Right lobe of liver (tissue), 6 donors: ENCODE measurements at regions not wholly inside any gene's neighbourhood (a gene's known extent, or its start where the extent isn't known, plus 50 kb on each side); places are given as distances from the start of the nearest gene placed in this dataset.
A peak's percentile ranks its signal among the peaks of the same experiment; 100 is the strongest.

Experiments
- ATAC-seq, 4 donors: fragments of 200-7000 bp; cut with Tn5 transposase; one replicate each; pipeline ENCODE4 v1.9.1; 2020; ENCODE audit warnings: mild to moderate bottlenecking in 4 of 4, moderate library complexity in 4 of 4
- DNase-seq, 3 donors: peaks; one replicate each; pipeline ENCODE4 v3.0.0-alpha.2; 2020
- H3K27ac ChIP-seq, 3 donors: fragments of 200-600 bp; one replicate each; pipeline ENCODE4 v1.8.0; 2022
- H3K27me3 ChIP-seq, 2 donors: fragments of 200-600 bp; one replicate each; pipeline ENCODE4 v1.8.0; 2022
- H3K36me3 ChIP-seq, 4 donors: fragments of 200-600 bp; sonication (generic) in 1 of 4; one replicate each; pipeline versions ENCODE4 v1.5.1 to v1.8.0; 2017 to 2022; ENCODE audit warnings: control low read depth in 1 of 4
- H3K4me1 ChIP-seq, 4 donors: fragments of 200-600 bp; sonication (generic) in 1 of 4; one replicate each; pipeline versions ENCODE4 v1.5.1 to v1.8.0; 2017 to 2022; ENCODE audit warnings: control low read depth in 1 of 4
- H3K4me3 ChIP-seq, 3 donors: fragments of 200-600 bp; one replicate each; pipeline ENCODE4 v1.8.0; 2022
- H3K9me3 ChIP-seq, 4 donors: fragments of 200-600 bp; sonication (generic) in 1 of 4; one replicate each; pipeline versions ENCODE4 v1.5.1 to v1.8.0; 2017 to 2022; ENCODE audit warnings: control low read depth in 1 of 4
- POLR2A ChIP-seq: fragments of 450-650 bp; IDR thresholded peaks from one replicate; pipeline ENCODE4 v1.6.1; 2017; ENCODE audit warnings: antibody characterized with exemption, mild to moderate bottlenecking
- WGBS: methylation state at CpG from one replicate; pipeline ENCODE4 v1.1.6; 2018; ENCODE audit warnings: low coverage, low lambda C conversion rate; ENCODE audit not compliant: insufficient coverage; ENCODE audit errors: missing lambda C conversion rate; 5-methylcytosine and 5-hydroxymethylcytosine counted together
- intact Hi-C, 2 donors: fragments of 100-400 bp; cut with DNase I; formaldehyde crosslinking; loops; one replicate each; pipeline versions ENCODE4 v1.11.2 to v1.14.1; 2022
- TF ChIP-seq, protein P1 (sequence below), 4 donors: fragments of 200-600 bp in 3 of 4; fragments of 450-650 bp in 1 of 4; IDR thresholded peaks; one replicate each; pipeline versions ENCODE4 v1.5.1 to v1.8.0; 2016 to 2022; ENCODE audit warnings: antibody characterized with exemption in 4 of 4, mild to moderate bottlenecking in 2 of 4
- donor health status: DM: no; HTN: yes; CAD: no.
- donor health status: DM: no; HTN: no; CAD: no.
- donor health status: DM: no; HTN: no; CAD: no.
- donor health status: DM: no; HTN: yes; CAD: no.
- donor health status: DM: no; HTN: yes; CAD: no.

DNA sequence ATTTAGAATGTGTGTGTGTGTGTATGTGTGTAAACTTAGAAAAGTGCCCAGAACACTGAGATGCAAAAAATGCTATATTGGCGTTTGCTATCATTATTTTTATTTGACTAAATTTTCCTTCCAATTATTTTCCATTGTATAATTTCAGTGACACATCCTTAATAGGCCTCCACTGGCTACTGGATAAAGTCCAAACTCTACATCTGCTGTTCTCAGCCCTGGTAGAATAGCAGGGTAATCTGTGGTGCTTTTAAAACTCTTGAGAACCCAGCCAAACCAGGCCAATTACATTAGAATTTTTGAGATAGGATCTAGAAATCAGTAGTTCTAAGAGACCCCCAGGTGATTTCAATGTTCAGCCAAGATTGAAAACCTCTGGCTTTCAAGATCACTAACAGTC, 66.4 kb downstream of the ZNF503 start:
- H3K27me3 ChIP-seq, result no peaks in the 10 kb centered on the region
- peaks cover 0 to 6% (median 0%) of the 10 kb centered on the region in 4 donors for H3K4me1 ChIP-seq
- intact Hi-C loops, result no loop called here
- no peaks in the 10 kb centered on the region for H3K36me3 ChIP-seq
- TF ChIP-seq, protein P1, sequence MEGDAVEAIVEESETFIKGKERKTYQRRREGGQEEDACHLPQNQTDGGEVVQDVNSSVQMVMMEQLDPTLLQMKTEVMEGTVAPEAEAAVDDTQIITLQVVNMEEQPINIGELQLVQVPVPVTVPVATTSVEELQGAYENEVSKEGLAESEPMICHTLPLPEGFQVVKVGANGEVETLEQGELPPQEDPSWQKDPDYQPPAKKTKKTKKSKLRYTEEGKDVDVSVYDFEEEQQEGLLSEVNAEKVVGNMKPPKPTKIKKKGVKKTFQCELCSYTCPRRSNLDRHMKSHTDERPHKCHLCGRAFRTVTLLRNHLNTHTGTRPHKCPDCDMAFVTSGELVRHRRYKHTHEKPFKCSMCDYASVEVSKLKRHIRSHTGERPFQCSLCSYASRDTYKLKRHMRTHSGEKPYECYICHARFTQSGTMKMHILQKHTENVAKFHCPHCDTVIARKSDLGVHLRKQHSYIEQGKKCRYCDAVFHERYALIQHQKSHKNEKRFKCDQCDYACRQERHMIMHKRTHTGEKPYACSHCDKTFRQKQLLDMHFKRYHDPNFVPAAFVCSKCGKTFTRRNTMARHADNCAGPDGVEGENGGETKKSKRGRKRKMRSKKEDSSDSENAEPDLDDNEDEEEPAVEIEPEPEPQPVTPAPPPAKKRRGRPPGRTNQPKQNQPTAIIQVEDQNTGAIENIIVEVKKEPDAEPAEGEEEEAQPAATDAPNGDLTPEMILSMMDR (IDR thresholded peaks at IDR 0.05), result no peak
- TF ChIP-seq POLR2A, result no peak
- no peak overlapping the region for H3K4me3 ChIP-seq
- WGBS, result 79% methylated on average over 1 of the region's 1 CpG
- no peak overlapping the region for H3K27ac ChIP-seq
- H3K9me3 ChIP-seq, result no peaks in the 10 kb centered on the region
- ATAC-seq (peak in 1 of 4 donors; percentile 14), DNase-seq (no peak)

DNA sequence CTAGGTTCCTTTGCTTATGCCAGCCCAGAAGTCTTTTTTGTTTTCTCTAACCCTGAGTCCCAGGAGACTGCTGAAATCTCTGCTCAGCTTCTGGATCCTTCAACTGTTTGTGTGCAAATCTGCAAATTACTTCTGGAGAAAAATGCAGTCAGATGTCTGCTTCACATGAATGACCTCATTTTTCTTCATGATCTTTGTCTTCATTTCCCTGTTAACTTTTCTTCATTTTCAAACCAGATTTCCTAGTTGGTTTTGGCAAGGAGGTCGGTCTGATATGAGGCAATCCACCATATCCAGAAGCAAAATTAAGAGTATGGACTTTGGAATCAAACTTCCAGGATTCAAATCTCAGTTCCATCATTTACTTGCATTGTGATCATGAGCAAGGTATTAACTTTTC, 66.8 kb downstream of the ZNF503 start:
- no peak for DNase-seq
- Histone ChIP-seq H3K27me3 (no peaks in the 10 kb centered on the region), H3K4me3 (no peak overlapping the region), H3K36me3 (no peaks in the 10 kb centered on the region), H3K4me1 (peaks cover 0 to 6% (median 0%) of the 10 kb centered on the region in 4 donors), H3K9me3 (no peaks in the 10 kb centered on the region), H3K27ac (no peak overlapping the region)
- no peak for TF ChIP-seq POLR2A
- TF ChIP-seq, protein P1 (IDR thresholded peaks at IDR 0.05), result no peak
- peak; percentile 44 to 60 (median 60) for ATAC-seq
- WGBS, result 11% methylated on average over 1 of the region's 1 CpG
- intact Hi-C loops, result no loop called here

DNA sequence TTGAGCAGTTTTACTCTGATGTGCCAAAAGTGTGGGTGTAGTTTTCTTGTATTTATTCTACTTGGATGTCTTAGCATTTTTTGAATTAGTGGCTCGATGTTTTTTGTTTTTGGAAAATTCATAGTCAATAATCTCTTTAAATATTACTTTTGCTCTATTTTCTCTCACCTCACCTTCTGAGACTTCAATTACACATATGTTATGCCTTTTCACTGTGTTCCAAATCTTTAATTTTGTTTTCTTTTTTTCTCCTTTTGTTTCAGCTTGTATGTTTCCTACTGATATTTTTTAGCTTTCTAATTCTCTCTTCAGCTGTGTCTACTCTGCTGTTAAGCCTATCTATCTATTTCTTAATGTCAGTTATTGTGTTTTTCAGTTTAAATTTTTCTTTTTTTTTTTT, 69.5 kb downstream of the ZNF503 start:
- H3K9me3 ChIP-seq, result no peaks in the 10 kb centered on the region
- peaks cover 0 to 6% (median 0%) of the 10 kb centered on the region in 4 donors for H3K4me1 ChIP-seq
- 95% methylated on average over 1 of the region's 1 CpG for WGBS
- no peak overlapping the region for H3K4me3 ChIP-seq
- H3K36me3 ChIP-seq, result no peaks in the 10 kb centered on the region
- H3K27ac ChIP-seq, result no peak overlapping the region
- intact Hi-C loops, result no loop called here
- TF ChIP-seq, protein P1 (IDR thresholded peaks at IDR 0.05), result no peak
- ATAC-seq, result no peak
- no peak for DNase-seq
- H3K27me3 ChIP-seq, result no peaks in the 10 kb centered on the region

DNA sequence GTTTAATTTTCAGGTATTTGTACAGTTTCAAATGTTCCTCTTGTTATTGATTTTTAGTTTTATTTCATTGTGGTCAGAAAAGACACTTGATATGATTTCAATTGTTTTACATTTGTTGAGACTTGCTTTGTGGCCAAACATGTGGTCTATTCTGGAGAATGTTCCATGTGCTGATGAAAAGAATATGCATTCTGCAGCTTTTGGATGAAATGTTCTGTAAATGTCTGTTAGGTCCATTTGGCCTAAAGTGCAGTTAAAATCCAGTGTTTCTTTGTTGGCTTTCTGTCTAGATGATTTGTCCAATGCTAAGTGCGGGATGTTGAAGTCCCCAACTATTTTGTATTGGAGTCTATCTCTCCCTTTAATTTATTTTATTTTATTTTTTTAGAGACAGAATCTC, 70.5 kb downstream of the ZNF503 start:
- no peaks in the 10 kb centered on the region for H3K27me3 ChIP-seq
- intact Hi-C loops, result no loop called here
- DNase-seq (no peak), ATAC-seq (no peak)
- no peak overlapping the region for H3K4me3 ChIP-seq
- 100% methylated on average over 1 of the region's 1 CpG for WGBS
- no peak for TF ChIP-seq POLR2A
- H3K9me3 ChIP-seq, result no peaks in the 10 kb centered on the region
- H3K27ac ChIP-seq, result no peak overlapping the region
- peaks cover 0 to 6% (median 0%) of the 10 kb centered on the region in 4 donors for H3K4me1 ChIP-seq
- no peaks in the 10 kb centered on the region for H3K36me3 ChIP-seq

DNA sequence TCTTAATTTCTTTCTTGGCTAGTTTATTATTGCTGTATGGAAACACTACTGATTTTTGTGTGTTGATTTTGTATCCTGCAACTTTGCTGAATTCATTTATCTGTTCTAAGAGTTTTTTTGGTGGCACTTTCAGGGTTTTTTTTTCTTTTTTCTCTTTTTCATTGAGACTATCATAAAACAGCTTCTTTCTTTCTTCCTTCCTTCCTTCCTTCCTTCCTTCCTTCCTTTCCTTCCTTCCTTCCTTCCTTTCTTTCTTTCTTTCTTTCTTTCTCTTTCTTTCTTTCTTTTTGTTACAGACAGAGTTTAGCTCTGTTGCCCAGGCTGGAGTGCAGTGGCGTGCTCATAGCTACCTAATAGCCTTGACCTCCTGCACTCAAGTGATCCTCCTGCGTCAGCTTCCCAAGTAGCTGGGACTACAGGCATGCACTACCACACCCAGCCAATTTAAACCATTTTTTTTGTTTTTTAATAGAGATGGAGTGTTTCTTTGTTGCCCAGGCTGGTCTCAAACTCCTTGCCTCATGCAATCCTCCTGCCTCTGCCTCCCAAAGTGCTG, 72.3 kb downstream of the ZNF503 start:
- DNase-seq, result no peak
- TF ChIP-seq, protein P1 (IDR thresholded peaks at IDR 0.05), result no peak
- TF ChIP-seq POLR2A, result no peak
- Histone ChIP-seq H3K4me1 (peaks cover 0 to under 1% (median 0%) of the 10 kb centered on the region in 4 donors), H3K9me3 (no peaks in the 10 kb centered on the region), H3K27me3 (no peaks in the 10 kb centered on the region), H3K4me3 (no peak overlapping the region), H3K27ac (no peak overlapping the region), H3K36me3 (no peaks in the 10 kb centered on the region)
- intact Hi-C loops, result no loop called here
- 60% methylated on average over 2 of the region's 2 CpGs for WGBS
- ATAC-seq, result no peak
